Suprapubic skin (tissue), 4 donors: ENCODE measurements at regions not wholly inside any gene's neighbourhood (a gene's known extent, or its start where the extent isn't known, plus 50 kb on each side); places are given as distances from the start of the nearest gene placed in this dataset.

ENCODE experiments used
- POLR2A ChIP-seq, 2 donors: fragments of 450-650 bp; IDR thresholded peaks; one replicate each; pipeline ENCODE4 v1.6.1; 2017; ENCODE audit warnings: antibody characterized with exemption in 2 of 2, mild to moderate bottlenecking in 2 of 2, moderate library complexity in 2 of 2
- POLR2AphosphoS5 ChIP-seq, 3 donors: sonication (generic); formaldehyde crosslinking; IDR thresholded peaks; one replicate each; pipeline ENCODE4 v1.6.1; 2017; ENCODE audit warnings: antibody characterized with exemption in 3 of 3
- TF ChIP-seq, protein P1 (sequence below), 2 donors: fragments of 200-600 bp in 1 of 2; fragments of 450-650 bp in 1 of 2; sonication (generic) in 1 of 2; IDR thresholded peaks; one replicate each; pipeline ENCODE4 v1.5.1; 2016 to 2019; ENCODE audit warnings: antibody characterized with exemption in 2 of 2, mild to moderate bottlenecking in 1 of 2, moderate library complexity in 1 of 2

DNA sequence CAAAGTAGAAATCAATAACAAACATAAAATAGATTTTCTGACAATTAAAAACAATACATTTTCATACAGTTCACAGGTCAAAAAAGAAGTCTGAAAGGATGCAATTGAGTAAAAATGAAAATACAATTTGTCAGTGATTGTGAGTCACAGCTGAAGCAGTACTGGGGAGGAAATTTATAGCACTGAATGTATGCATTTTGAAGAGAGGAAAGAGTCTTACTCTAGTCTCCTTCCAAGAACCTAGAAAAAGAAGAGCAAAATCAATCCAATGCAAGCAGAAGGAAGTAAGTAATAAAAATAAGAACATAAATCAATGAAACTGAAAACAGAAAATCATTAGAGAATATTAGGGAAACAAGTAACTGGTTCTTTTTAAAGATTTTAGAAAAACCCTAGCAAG, 507.2 kb upstream of the IGFBP3 start:
- TF ChIP-seq, protein P1, sequence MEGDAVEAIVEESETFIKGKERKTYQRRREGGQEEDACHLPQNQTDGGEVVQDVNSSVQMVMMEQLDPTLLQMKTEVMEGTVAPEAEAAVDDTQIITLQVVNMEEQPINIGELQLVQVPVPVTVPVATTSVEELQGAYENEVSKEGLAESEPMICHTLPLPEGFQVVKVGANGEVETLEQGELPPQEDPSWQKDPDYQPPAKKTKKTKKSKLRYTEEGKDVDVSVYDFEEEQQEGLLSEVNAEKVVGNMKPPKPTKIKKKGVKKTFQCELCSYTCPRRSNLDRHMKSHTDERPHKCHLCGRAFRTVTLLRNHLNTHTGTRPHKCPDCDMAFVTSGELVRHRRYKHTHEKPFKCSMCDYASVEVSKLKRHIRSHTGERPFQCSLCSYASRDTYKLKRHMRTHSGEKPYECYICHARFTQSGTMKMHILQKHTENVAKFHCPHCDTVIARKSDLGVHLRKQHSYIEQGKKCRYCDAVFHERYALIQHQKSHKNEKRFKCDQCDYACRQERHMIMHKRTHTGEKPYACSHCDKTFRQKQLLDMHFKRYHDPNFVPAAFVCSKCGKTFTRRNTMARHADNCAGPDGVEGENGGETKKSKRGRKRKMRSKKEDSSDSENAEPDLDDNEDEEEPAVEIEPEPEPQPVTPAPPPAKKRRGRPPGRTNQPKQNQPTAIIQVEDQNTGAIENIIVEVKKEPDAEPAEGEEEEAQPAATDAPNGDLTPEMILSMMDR (IDR thresholded peaks at IDR 0.05), result no peak
- TF ChIP-seq POLR2A (IDR thresholded peaks at IDR 0.05), result no peak
- no peak for TF ChIP-seq POLR2AphosphoS5 (IDR thresholded peaks at IDR 0.05)
